Transverse colon (tissue), 3 donors: ENCODE measurements at regions not wholly inside any gene's neighbourhood (a gene's known extent, or its start where the extent isn't known, plus 50 kb on each side); places are given as distances from the start of the nearest gene placed in this dataset.
"Not testable (repeated sequence)": the region's sequence is repeated elsewhere in the genome, so short reads cannot be mapped to it uniquely, and the experiment has no call there.

Source experiments
- EP300 ChIP-seq: sonication (generic); formaldehyde crosslinking; IDR thresholded peaks from one replicate; pipeline ENCODE4 v1.6.1; 2017; ENCODE audit warnings: antibody characterized with exemption, low read depth
- POLR2A ChIP-seq: fragments of 450-650 bp; IDR thresholded peaks from one replicate; pipeline ENCODE4 v1.6.1; 2016; ENCODE audit warnings: antibody characterized with exemption, mild to moderate bottlenecking, moderate library complexity
- TF ChIP-seq, protein P1 (sequence below), 5 experiments: fragments of 200-600 bp in 3 of 5; fragments of 450-650 bp in 2 of 5; sonication (generic) in 3 of 5; IDR thresholded peaks; 1 replicate in 2 of 5; 2 replicates in 3 of 5; pipeline ENCODE4 v1.5.1; 2016 to 2017; ENCODE audit warnings: antibody characterized with exemption in 5 of 5, inconsistent platforms in 3 of 5, mild to moderate bottlenecking in 2 of 5, moderate library complexity in 1 of 5

DNA sequence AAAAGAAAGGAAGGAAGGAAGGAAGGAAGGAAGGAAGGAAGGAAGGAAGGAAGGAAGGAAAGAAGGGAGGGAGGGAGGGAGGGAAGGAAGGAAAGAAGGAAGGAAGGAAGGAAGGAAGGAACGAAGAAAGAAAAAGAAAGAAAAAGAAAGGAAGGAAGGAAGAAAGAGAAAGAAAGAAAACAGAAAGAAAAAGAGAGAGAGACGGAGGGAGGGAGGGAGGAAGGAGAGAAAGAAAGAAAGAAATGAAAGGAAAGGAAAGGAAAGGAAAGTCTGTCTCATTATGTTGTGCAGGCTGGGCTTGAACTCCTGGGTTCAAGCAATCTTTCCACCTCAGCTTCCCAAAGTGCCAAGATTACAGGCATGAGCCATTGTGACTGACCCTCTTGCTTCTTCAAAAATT lies 118.9 kb downstream of the ADSS2 start:
- TF ChIP-seq, protein P1, sequence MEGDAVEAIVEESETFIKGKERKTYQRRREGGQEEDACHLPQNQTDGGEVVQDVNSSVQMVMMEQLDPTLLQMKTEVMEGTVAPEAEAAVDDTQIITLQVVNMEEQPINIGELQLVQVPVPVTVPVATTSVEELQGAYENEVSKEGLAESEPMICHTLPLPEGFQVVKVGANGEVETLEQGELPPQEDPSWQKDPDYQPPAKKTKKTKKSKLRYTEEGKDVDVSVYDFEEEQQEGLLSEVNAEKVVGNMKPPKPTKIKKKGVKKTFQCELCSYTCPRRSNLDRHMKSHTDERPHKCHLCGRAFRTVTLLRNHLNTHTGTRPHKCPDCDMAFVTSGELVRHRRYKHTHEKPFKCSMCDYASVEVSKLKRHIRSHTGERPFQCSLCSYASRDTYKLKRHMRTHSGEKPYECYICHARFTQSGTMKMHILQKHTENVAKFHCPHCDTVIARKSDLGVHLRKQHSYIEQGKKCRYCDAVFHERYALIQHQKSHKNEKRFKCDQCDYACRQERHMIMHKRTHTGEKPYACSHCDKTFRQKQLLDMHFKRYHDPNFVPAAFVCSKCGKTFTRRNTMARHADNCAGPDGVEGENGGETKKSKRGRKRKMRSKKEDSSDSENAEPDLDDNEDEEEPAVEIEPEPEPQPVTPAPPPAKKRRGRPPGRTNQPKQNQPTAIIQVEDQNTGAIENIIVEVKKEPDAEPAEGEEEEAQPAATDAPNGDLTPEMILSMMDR (IDR thresholded peaks at IDR 0.05) = not testable (repeated sequence)
- not testable (repeated sequence) for TF ChIP-seq EP300, POLR2A
